Endothelial cell of umbilical vein (primary cell): ENCODE measurements at regions not wholly inside any gene's neighbourhood (a gene's known extent, or its start where the extent isn't known, plus 50 kb on each side); places are given as distances from the start of the nearest gene placed in this dataset.

Experiments used
- BruUV-seq: library from RNA; stranded (reverse); fragments of 400-500 nt; replicated peaks from 2 replicates; lab custom pipeline; 2021; lab: Mats Ljungman, UMichigan
- CTCF ChIA-PET: fragments of 300-600, 350-600 bp; sonication (Branson Sonifier 250); formaldehyde crosslinking; loops from one replicate; lab custom pipeline; 2021; ENCODE audit warnings: antibody characterized with exemption, inconsistent platforms; lab: Charles Lee
- POLR2A ChIA-PET: fragments of 300-600, 350-600 bp; sonication (Branson Sonifier 250); formaldehyde crosslinking; loops from one replicate; lab custom pipeline; 2021; ENCODE audit warnings: antibody characterized with exemption, inconsistent platforms; lab: Charles Lee
- DNase-seq: peaks from one replicate; pipeline ENCODE4 v3.0.0-alpha.2; 2011; ENCODE audit warnings: low read depth, low spot score
- FAIRE-seq: peaks from 2 replicates; lab custom pipeline; 2011; peaks lifted over from hg19 to GRCh38; lab: Jason Lieb, UNC
- H2AFZ ChIP-seq: 2 replicates; pipeline ENCODE4 v1.6.0; 2012; ENCODE audit warnings: low read depth, low read length, control low read depth, inconsistent platforms
- H3K27ac ChIP-seq: 2 replicates; pipeline ENCODE4 v1.5.1; 2011; ENCODE audit warnings: low read depth, mild to moderate bottlenecking, control low read depth, low read length, moderate library complexity; ENCODE audit not compliant: insufficient read depth
- H3K27me3 ChIP-seq, 2 experiments: 2 replicates each; pipeline versions ENCODE4 v1.6.0 to v1.6.1; 2011; ENCODE audit warnings: low read length in 2 of 2, mixed read lengths in 1 of 2; ENCODE audit not compliant: control insufficient read depth in 2 of 2, insufficient read depth in 2 of 2
- H3K36me3 ChIP-seq, 2 experiments: 2 replicates in 1 of 2; 3 replicates in 1 of 2; pipeline ENCODE4 v1.5.1; 2011; ENCODE audit warnings: low read length in 2 of 2, mild to moderate bottlenecking in 1 of 2, moderate library complexity in 1 of 2; ENCODE audit not compliant: control insufficient read depth in 2 of 2, insufficient read depth in 2 of 2; ENCODE audit errors: extremely low read depth in 1 of 2
- H3K4me1 ChIP-seq: 3 replicates; pipeline ENCODE4 v1.5.1; 2011; ENCODE audit warnings: mild to moderate bottlenecking, low read length; ENCODE audit not compliant: control insufficient read depth, insufficient read depth; ENCODE audit errors: extremely low read depth
- H3K4me2 ChIP-seq: 2 replicates; pipeline ENCODE4 v1.6.1; 2011; ENCODE audit warnings: low read length, control low read depth, mixed read lengths; ENCODE audit not compliant: insufficient read depth
- H3K4me3 ChIP-seq, 3 experiments: fragments of 200-600 bp in 1 of 3; sonication (generic), shearing (Covaris generic) in 1 of 3; replicated peaks in 1 of 3; 2 replicates each; pipeline ENCODE4 v1.5.1; 2011 to 2016; ENCODE audit warnings: control low read depth in 3 of 3, low read length in 3 of 3, mild to moderate bottlenecking in 2 of 3, inconsistent platforms in 1 of 3, low read depth in 1 of 3, moderate library complexity in 1 of 3; ENCODE audit not compliant: insufficient read depth in 1 of 3
- H3K79me2 ChIP-seq: 2 replicates; pipeline ENCODE4 v1.6.0; 2012; ENCODE audit warnings: low read length, inconsistent platforms; ENCODE audit not compliant: control insufficient read depth, insufficient read depth
- H3K9ac ChIP-seq: replicated peaks from 2 replicates; pipeline ENCODE3; 2011; ENCODE audit warnings: low read length, control low read depth; ENCODE audit not compliant: insufficient read depth; ENCODE audit errors: extremely low read depth
- H3K9me1 ChIP-seq: replicated peaks from 3 replicates; pipeline ENCODE4 v1.6.0; 2011; ENCODE audit warnings: mild to moderate bottlenecking, low read length; ENCODE audit not compliant: control insufficient read depth, insufficient read depth; ENCODE audit errors: extremely low read depth
- H3K9me3 ChIP-seq: replicated peaks from 2 replicates; pipeline ENCODE4 v1.5.1; 2012; ENCODE audit warnings: low read length, inconsistent platforms; ENCODE audit not compliant: control insufficient read depth, insufficient read depth
- H4K20me1 ChIP-seq: replicated peaks from 2 replicates; pipeline ENCODE3; 2011; ENCODE audit warnings: mild to moderate bottlenecking, low read length; ENCODE audit not compliant: control insufficient read depth, insufficient read depth; ENCODE audit errors: extremely low read depth
- CTCF ChIP-seq, 2 donors: IDR thresholded peaks; 1 replicate in 1 of 2; 2 replicates in 1 of 2; pipeline ENCODE4 v1.5.1; 2011; ENCODE audit warnings: low read length in 2 of 2, mild to moderate bottlenecking in 2 of 2, moderate library complexity in 2 of 2, control low read depth in 1 of 2, inconsistent platforms in 1 of 2, low read depth in 1 of 2; ENCODE audit not compliant: insufficient read depth in 1 of 2; ENCODE audit errors: extremely low read depth in 1 of 2
- EZH2 ChIP-seq: IDR thresholded peaks from 2 replicates; pipeline ENCODE4 v1.6.1; 2012; ENCODE audit warnings: borderline replicate concordance, low read depth, mild to moderate bottlenecking, moderate library complexity, low read length, inconsistent platforms; ENCODE audit not compliant: severe bottlenecking
- FOS ChIP-seq: IDR thresholded peaks from 2 replicates; pipeline ENCODE4 v1.6.1; 2011; ENCODE audit warnings: mild to moderate bottlenecking, low read length, moderate library complexity, borderline replicate concordance; ENCODE audit not compliant: insufficient read depth
- GATA2 ChIP-seq: IDR thresholded peaks from 2 replicates; pipeline ENCODE4 v1.7.0; 2011; ENCODE audit warnings: low read depth, mild to moderate bottlenecking, moderate library complexity, mixed read lengths, low read length; ENCODE audit not compliant: insufficient read length, insufficient read depth
- JUN ChIP-seq: IDR thresholded peaks from 2 replicates; pipeline ENCODE4 v1.6.1; 2011; ENCODE audit warnings: borderline replicate concordance, low read depth; ENCODE audit not compliant: insufficient read length, insufficient read depth
- MYC ChIP-seq: IDR thresholded peaks from one replicate; pipeline ENCODE4 v1.6.1; 2011; ENCODE audit warnings: mild to moderate bottlenecking, low read depth, low read length
- POLR2A ChIP-seq: IDR thresholded peaks from 2 replicates; pipeline ENCODE4 v1.6.1; 2012; ENCODE audit warnings: low read depth, mild to moderate bottlenecking, control low read depth, low read length
- POLR2AphosphoS5 ChIP-seq: IDR thresholded peaks from 2 replicates; pipeline ENCODE4 v1.6.1; 2012; ENCODE audit warnings: low read depth, mild to moderate bottlenecking, control low read depth, low read length, moderate library complexity; ENCODE audit not compliant: insufficient read depth
- dilution Hi-C: fragments of 300-500 bp; cut with MboI; formaldehyde crosslinking; loops from one replicate; pipeline ENCODE4 v1.15.0; 2019; ENCODE audit warnings: low sequenced_read_pairs; ENCODE audit not compliant: extremely low pct_ligation_motif_present
- intact Hi-C: fragments of 100-400 bp; cut with micrococcal nuclease; formaldehyde crosslinking; loops from one replicate; pipeline ENCODE4 v1.10.0; 2022
- TF ChIP-seq, protein P1 (sequence below): IDR thresholded peaks from 2 replicates; pipeline ENCODE4 v1.6.1; 2011; ENCODE audit not compliant: insufficient read depth, insufficient read length

- intact Hi-C loops: no loop called here
Measured at GRCh38 chr2:220191737-220192136, 564.3 kb downstream of the SLC4A3 start.

More at GRCh38 chr2:220191737-220192136, 564.3 kb downstream of the SLC4A3 start:
- Histone ChIP-seq H3K4me3 (no peak overlapping the region), H4K20me1 (no peaks in the 10 kb centered on the region), H3K9ac (no peak overlapping the region), H3K36me3 (no peaks in the 10 kb centered on the region), H3K4me2 (no peak overlapping the region), H3K27me3 (no peaks in the 10 kb centered on the region), H3K27ac (no peak overlapping the region), H3K4me1 (no peaks in the 10 kb centered on the region), H3K9me1 (no peaks in the 10 kb centered on the region), H2AFZ (no peak overlapping the region), H3K9me3 (peaks cover 5% of the 10 kb centered on the region), H3K79me2 (no peaks in the 10 kb centered on the region)
- FAIRE-seq (no peak), DNase-seq (no peak)
- ChIA-PET CTCF (no interaction called here), POLR2A (no interaction called here)
- TF ChIP-seq FOS (no peak), GATA2 (no peak), POLR2A (no peak), MYC (no peak), EZH2 (no peak), CTCF (IDR thresholded peaks at IDR 0.05; ENCODE audit: extremely low read depth in 1 of 2, insufficient read depth in 1 of 2, low read depth in 1 of 2, low read length in 2 of 2) (no peak), POLR2AphosphoS5 (no peak), JUN (no peak)
- TF ChIP-seq, protein P1, sequence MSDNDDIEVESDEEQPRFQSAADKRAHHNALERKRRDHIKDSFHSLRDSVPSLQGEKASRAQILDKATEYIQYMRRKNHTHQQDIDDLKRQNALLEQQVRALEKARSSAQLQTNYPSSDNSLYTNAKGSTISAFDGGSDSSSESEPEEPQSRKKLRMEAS: no peak
- dilution Hi-C loops: no loop called here
- no TSS peak for BruUV-seq
